PC-3 (cell line): ENCODE measurements at regions not wholly inside any gene's neighbourhood (a gene's known extent, or its start where the extent isn't known, plus 50 kb on each side); places are given as distances from the start of the nearest gene placed in this dataset.

Source experiments
- EZH2 ChIP-seq: fragments of 300-600 bp; sonication (generic); IDR thresholded peaks from one replicate; pipeline ENCODE4 v1.6.1; 2017; ENCODE audit warnings: antibody characterized with exemption, mild to moderate bottlenecking, low read length; ENCODE audit not compliant: unreplicated experiment
- TF ChIP-seq, protein P1 (sequence below): fragments of 300-600 bp; sonication (generic); conservative IDR thresholded peaks from 2 replicates; pipeline ENCODE4 v1.5.1; 2017; ENCODE audit warnings: antibody characterized with exemption, low read depth, mild to moderate bottlenecking, low read length

DNA sequence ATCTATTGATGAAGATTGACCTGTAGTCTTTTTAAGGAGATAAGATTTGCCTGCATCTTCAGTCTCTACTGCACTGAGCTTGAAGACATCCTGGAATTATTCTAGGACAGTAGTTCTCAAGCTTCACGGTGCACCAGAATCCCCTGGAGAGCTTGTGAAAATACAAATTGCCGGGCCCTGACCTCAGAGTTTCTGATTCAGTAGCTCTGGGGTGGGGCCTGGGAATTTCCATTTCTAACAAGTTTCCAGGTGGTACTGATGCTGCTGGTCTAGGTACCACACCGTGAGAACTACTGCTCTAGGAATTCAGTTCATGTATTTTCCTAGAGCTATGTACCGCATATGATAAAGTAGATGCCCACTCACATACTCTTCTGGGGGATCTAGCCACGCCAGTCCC lies 246.1 kb downstream of the HS3ST3B1 start:
- TF ChIP-seq, protein P1, sequence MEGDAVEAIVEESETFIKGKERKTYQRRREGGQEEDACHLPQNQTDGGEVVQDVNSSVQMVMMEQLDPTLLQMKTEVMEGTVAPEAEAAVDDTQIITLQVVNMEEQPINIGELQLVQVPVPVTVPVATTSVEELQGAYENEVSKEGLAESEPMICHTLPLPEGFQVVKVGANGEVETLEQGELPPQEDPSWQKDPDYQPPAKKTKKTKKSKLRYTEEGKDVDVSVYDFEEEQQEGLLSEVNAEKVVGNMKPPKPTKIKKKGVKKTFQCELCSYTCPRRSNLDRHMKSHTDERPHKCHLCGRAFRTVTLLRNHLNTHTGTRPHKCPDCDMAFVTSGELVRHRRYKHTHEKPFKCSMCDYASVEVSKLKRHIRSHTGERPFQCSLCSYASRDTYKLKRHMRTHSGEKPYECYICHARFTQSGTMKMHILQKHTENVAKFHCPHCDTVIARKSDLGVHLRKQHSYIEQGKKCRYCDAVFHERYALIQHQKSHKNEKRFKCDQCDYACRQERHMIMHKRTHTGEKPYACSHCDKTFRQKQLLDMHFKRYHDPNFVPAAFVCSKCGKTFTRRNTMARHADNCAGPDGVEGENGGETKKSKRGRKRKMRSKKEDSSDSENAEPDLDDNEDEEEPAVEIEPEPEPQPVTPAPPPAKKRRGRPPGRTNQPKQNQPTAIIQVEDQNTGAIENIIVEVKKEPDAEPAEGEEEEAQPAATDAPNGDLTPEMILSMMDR: no peak
- no peak for TF ChIP-seq EZH2
